ENCODE measurements at regions not wholly inside any gene's neighbourhood (a gene's known extent, or its start where the extent isn't known, plus 50 kb on each side); places are given as distances from the start of the nearest gene placed in this dataset.

- no peak for ATAC-seq
- TF ChIP-seq, protein P1, sequence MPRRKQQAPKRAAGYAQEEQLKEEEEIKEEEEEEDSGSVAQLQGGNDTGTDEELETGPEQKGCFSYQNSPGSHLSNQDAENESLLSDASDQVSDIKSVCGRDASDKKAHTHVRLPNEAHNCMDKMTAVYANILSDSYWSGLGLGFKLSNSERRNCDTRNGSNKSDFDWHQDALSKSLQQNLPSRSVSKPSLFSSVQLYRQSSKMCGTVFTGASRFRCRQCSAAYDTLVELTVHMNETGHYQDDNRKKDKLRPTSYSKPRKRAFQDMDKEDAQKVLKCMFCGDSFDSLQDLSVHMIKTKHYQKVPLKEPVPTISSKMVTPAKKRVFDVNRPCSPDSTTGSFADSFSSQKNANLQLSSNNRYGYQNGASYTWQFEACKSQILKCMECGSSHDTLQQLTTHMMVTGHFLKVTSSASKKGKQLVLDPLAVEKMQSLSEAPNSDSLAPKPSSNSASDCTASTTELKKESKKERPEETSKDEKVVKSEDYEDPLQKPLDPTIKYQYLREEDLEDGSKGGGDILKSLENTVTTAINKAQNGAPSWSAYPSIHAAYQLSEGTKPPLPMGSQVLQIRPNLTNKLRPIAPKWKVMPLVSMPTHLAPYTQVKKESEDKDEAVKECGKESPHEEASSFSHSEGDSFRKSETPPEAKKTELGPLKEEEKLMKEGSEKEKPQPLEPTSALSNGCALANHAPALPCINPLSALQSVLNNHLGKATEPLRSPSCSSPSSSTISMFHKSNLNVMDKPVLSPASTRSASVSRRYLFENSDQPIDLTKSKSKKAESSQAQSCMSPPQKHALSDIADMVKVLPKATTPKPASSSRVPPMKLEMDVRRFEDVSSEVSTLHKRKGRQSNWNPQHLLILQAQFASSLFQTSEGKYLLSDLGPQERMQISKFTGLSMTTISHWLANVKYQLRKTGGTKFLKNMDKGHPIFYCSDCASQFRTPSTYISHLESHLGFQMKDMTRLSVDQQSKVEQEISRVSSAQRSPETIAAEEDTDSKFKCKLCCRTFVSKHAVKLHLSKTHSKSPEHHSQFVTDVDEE (CRISPR knock-in tag; IDR thresholded peaks at IDR 0.05), result no peak
- no peak for TF ChIP-seq GLIS3 (CRISPR knock-in tag; IDR thresholded peaks at IDR 0.05)
- TF ChIP-seq, protein P2, sequence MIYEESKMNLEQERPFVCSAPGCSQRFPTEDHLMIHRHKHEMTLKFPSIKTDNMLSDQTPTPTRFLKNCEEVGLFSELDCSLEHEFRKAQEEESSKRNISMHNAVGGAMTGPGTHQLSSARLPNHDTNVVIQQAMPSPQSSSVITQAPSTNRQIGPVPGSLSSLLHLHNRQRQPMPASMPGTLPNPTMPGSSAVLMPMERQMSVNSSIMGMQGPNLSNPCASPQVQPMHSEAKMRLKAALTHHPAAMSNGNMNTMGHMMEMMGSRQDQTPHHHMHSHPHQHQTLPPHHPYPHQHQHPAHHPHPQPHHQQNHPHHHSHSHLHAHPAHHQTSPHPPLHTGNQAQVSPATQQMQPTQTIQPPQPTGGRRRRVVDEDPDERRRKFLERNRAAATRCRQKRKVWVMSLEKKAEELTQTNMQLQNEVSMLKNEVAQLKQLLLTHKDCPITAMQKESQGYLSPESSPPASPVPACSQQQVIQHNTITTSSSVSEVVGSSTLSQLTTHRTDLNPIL (CRISPR knock-in tag; IDR thresholded peaks at IDR 0.05; ENCODE audit: low read depth), result no peak
- TF ChIP-seq CSDC2 (CRISPR knock-in tag; IDR thresholded peaks at IDR 0.05), result no peak
- TF ChIP-seq PPARA (CRISPR knock-in tag; IDR thresholded peaks at IDR 0.05; ENCODE audit: borderline replicate concordance), result no peak
- TF ChIP-seq, protein P3, sequence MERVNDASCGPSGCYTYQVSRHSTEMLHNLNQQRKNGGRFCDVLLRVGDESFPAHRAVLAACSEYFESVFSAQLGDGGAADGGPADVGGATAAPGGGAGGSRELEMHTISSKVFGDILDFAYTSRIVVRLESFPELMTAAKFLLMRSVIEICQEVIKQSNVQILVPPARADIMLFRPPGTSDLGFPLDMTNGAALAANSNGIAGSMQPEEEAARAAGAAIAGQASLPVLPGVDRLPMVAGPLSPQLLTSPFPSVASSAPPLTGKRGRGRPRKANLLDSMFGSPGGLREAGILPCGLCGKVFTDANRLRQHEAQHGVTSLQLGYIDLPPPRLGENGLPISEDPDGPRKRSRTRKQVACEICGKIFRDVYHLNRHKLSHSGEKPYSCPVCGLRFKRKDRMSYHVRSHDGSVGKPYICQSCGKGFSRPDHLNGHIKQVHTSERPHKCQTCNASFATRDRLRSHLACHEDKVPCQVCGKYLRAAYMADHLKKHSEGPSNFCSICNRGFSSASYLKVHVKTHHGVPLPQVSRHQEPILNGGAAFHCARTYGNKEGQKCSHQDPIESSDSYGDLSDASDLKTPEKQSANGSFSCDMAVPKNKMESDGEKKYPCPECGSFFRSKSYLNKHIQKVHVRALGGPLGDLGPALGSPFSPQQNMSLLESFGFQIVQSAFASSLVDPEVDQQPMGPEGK (CRISPR knock-in tag; IDR thresholded peaks at IDR 0.05; ENCODE audit: borderline replicate concordance), result no peak
- TF ChIP-seq, protein P4, sequence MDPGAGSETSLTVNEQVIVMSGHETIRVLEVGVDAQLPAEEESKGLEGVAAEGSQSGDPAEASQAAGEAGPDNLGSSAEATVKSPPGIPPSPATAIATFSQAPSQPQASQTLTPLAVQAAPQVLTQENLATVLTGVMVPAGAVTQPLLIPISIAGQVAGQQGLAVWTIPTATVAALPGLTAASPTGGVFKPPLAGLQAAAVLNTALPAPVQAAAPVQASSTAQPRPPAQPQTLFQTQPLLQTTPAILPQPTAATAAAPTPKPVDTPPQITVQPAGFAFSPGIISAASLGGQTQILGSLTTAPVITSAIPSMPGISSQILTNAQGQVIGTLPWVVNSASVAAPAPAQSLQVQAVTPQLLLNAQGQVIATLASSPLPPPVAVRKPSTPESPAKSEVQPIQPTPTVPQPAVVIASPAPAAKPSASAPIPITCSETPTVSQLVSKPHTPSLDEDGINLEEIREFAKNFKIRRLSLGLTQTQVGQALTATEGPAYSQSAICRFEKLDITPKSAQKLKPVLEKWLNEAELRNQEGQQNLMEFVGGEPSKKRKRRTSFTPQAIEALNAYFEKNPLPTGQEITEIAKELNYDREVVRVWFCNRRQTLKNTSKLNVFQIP (CRISPR knock-in tag; IDR thresholded peaks at IDR 0.05; ENCODE audit: borderline replicate concordance, low read depth), result no peak
- TF ChIP-seq ZFP30 (CRISPR knock-in tag; IDR thresholded peaks at IDR 0.05), result no peak
- TF ChIP-seq ZNF8 (CRISPR knock-in tag; IDR thresholded peaks at IDR 0.05), result no peak
- no peak for TF ChIP-seq BACH2 (CRISPR knock-in tag; IDR thresholded peaks at IDR 0.05; ENCODE audit: borderline replicate concordance)
- no peak for TF ChIP-seq OSR1 (CRISPR knock-in tag; IDR thresholded peaks at IDR 0.05)
- TF ChIP-seq ARNTL (CRISPR knock-in tag; IDR thresholded peaks at IDR 0.05; ENCODE audit: borderline replicate concordance, low read depth), result no peak
- TF ChIP-seq ISL1 (CRISPR knock-in tag; IDR thresholded peaks at IDR 0.05), result no peak
- TF ChIP-seq ZNF565 (CRISPR knock-in tag; conservative IDR thresholded peaks at IDR 0.05; ENCODE audit: low read depth), result no peak
- no peak for TF ChIP-seq ESRRG (CRISPR knock-in tag; IDR thresholded peaks at IDR 0.05)
Observed at GRCh38 chr7:32153006-32153405, 82.8 kb upstream of the PDE1C start.

DNA sequence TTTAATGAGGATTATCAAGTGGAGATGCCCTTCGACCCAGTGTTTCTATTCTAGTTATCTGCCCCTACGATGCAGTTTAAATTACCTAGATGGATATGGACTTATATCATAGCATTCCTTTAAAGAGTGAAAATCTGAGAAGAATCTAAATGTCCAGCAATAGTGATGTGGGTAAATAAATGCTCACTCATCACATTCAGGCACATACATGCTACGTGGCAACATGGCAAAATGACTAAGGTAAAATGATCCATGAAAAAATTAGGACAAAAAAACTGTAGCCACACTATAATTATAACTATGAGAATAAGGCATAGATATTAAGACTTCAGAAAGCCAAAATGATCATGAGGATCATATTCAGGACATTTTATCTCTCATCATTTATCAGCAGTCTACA, 82.4 kb upstream of the PDE1C start:
- no peak for ATAC-seq
- TF ChIP-seq, protein P3 (CRISPR knock-in tag; IDR thresholded peaks at IDR 0.05; ENCODE audit: borderline replicate concordance), result no peak
- TF ChIP-seq ZNF8 (CRISPR knock-in tag; IDR thresholded peaks at IDR 0.05) (no peak), CSRNP3 (CRISPR knock-in tag; IDR thresholded peaks at IDR 0.05) (no peak), OSR1 (CRISPR knock-in tag; IDR thresholded peaks at IDR 0.05) (no peak), ZFP3 (CRISPR knock-in tag; IDR thresholded peaks at IDR 0.05) (no peak), SNAI2 (CRISPR knock-in tag; IDR thresholded peaks at IDR 0.05) (no peak), PPARA (CRISPR knock-in tag; IDR thresholded peaks at IDR 0.05; ENCODE audit: borderline replicate concordance) (no peak), TOX (CRISPR knock-in tag; IDR thresholded peaks at IDR 0.05; ENCODE audit: borderline replicate concordance) (no peak), CSDC2 (CRISPR knock-in tag; IDR thresholded peaks at IDR 0.05) (no peak), TCF4 (CRISPR knock-in tag; IDR thresholded peaks at IDR 0.05; ENCODE audit: borderline replicate concordance) (no peak), ARNTL (CRISPR knock-in tag; IDR thresholded peaks at IDR 0.05; ENCODE audit: borderline replicate concordance, low read depth) (no peak)
